ENCODE measurements at regions not wholly inside any gene's neighbourhood (a gene's known extent, or its start where the extent isn't known, plus 50 kb on each side); places are given as distances from the start of the nearest gene placed in this dataset.
"Not testable (repeated sequence)": the region's sequence is repeated elsewhere in the genome, so short reads cannot be mapped to it uniquely, and the experiment has no call there.

- TF ChIP-seq, protein P1, sequence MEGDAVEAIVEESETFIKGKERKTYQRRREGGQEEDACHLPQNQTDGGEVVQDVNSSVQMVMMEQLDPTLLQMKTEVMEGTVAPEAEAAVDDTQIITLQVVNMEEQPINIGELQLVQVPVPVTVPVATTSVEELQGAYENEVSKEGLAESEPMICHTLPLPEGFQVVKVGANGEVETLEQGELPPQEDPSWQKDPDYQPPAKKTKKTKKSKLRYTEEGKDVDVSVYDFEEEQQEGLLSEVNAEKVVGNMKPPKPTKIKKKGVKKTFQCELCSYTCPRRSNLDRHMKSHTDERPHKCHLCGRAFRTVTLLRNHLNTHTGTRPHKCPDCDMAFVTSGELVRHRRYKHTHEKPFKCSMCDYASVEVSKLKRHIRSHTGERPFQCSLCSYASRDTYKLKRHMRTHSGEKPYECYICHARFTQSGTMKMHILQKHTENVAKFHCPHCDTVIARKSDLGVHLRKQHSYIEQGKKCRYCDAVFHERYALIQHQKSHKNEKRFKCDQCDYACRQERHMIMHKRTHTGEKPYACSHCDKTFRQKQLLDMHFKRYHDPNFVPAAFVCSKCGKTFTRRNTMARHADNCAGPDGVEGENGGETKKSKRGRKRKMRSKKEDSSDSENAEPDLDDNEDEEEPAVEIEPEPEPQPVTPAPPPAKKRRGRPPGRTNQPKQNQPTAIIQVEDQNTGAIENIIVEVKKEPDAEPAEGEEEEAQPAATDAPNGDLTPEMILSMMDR (IDR thresholded peaks at IDR 0.05; ENCODE audit: unreplicated experiment in 3 of 3), result no peak
Observed at GRCh38 chr6:49233483-49233882, 229.6 kb downstream of the MMUT start.

DNA sequence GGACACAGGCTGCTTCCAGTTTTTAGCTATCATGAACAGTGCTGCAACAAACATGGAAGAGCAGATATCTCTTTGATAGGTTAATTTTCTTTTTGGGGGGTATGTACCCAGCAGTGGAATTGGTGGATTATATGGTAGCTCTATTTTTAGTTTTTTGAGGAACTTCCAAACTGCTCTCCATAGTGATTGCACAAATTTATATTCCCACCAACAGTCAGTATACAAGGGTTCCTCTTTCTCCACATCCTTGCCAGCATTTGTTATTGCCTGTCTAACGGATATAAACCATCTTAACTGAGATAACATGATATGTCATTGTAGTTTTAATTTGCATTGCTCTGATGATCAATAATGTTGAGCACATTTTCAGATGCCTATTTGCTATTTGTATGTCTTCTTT lies 237.6 kb downstream of the MMUT start:
- Mint-ChIP-seq H3K27me3 (ENCODE audit: low read depth) (no peaks in the 10 kb centered on the region), H3K4me1 (no peaks in the 10 kb centered on the region), H3K36me3 (ENCODE audit: low read depth) (no peaks in the 10 kb centered on the region), H3K9me3 (peaks cover 16% of the 10 kb centered on the region), H3K27ac (no peak overlapping the region), H3K4me3 (no peak overlapping the region)
- TF ChIP-seq, protein P1 (IDR thresholded peaks at IDR 0.05; ENCODE audit: unreplicated experiment in 3 of 3), result no peak

More at GRCh38 chr6:49233483-49233882, 229.6 kb downstream of the MMUT start:
- no peaks in the 10 kb centered on the region for H3K36me3 Mint-ChIP-seq (ENCODE audit: low read depth)
- no peaks in the 10 kb centered on the region for H3K27me3 Mint-ChIP-seq (ENCODE audit: low read depth)
- peaks cover 12% of the 10 kb centered on the region for H3K9me3 Mint-ChIP-seq
- H3K27ac Mint-ChIP-seq, result no peak overlapping the region
- H3K4me1 Mint-ChIP-seq, result no peaks in the 10 kb centered on the region
- H3K4me3 Mint-ChIP-seq, result no peak overlapping the region

- H3K27me3 Mint-ChIP-seq (ENCODE audit: low read depth), result no peaks in the 10 kb centered on the region
- peaks cover 5% of the 10 kb centered on the region for H3K9me3 Mint-ChIP-seq
- no peaks in the 10 kb centered on the region for H3K4me1 Mint-ChIP-seq
- H3K4me3 Mint-ChIP-seq, result no peak overlapping the region
- TF ChIP-seq, protein P1 (IDR thresholded peaks at IDR 0.05; ENCODE audit: unreplicated experiment in 3 of 3), result no peak
- no peaks in the 10 kb centered on the region for H3K36me3 Mint-ChIP-seq (ENCODE audit: low read depth)
- no peak overlapping the region for H3K27ac Mint-ChIP-seq
Observed at GRCh38 chr6:49220293-49220692, 242.8 kb downstream of the MMUT start.

DNA sequence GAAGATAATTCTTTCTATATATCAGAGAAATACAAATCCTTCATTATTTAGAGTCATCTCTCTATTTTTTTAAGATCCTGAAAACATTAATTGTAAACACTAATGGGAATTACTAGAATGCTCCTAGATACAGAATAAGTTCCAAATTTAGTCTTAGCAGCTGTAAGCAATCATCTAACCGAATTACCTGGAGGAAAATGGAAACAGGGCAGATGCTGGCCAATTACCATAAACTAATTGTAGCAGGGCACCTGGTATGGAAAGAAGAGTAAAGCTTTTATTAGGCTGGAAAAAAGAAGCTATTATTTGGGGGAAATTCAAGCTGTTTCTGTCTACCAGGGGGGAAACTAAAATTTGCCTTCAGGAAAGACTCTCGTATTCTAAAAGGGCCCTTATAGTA lies 257.5 kb downstream of the MMUT start:
- Mint-ChIP-seq H3K4me1 (no peaks in the 10 kb centered on the region), H3K27ac (no peak overlapping the region), H3K27me3 (ENCODE audit: low read depth) (peaks cover 5% of the 10 kb centered on the region), H3K4me3 (no peak overlapping the region), H3K9me3 (peaks cover 2% of the 10 kb centered on the region), H3K36me3 (ENCODE audit: low read depth) (no peaks in the 10 kb centered on the region)
- TF ChIP-seq, protein P1 (IDR thresholded peaks at IDR 0.05; ENCODE audit: unreplicated experiment in 3 of 3), result no peak

DNA sequence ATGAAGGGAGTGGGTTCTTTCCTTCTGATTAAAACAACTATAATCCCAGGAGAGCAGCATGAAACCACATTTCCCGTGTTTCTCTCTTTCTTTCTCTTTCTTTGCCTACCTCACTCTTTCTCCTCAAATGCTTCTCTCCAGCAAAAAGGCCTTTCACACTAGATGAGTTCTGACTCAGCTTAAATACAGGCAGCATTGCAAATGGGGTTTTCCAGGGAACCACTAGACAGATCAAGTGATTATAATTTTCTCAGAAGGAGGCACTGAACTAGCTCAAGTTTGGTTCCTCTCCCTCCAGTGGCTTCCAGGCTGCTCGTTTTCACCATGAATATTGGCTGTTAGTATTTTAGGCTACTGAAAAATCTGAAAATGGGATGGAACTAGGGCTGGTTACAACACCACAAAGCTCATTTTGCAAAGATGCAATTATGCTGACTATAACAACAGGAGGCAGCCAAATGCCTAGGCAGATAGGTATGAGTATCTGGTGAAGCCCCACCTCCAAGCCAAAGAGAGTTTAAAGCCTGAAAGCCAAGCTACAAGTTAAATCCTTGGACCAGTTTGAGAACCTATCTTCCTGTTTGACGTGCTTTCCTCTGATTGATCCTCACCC lies 260.0 kb downstream of the MMUT start:
- Mint-ChIP-seq H3K4me1 (no peaks in the 10 kb centered on the region), H3K9me3 (peaks cover 2% of the 10 kb centered on the region), H3K27me3 (ENCODE audit: low read depth) (peaks cover 5% of the 10 kb centered on the region), H3K27ac (no peak overlapping the region), H3K36me3 (ENCODE audit: low read depth) (no peaks in the 10 kb centered on the region), H3K4me3 (no peak overlapping the region)
- TF ChIP-seq, protein P1 (IDR thresholded peaks at IDR 0.05; ENCODE audit: unreplicated experiment in 3 of 3), result no peak

DNA sequence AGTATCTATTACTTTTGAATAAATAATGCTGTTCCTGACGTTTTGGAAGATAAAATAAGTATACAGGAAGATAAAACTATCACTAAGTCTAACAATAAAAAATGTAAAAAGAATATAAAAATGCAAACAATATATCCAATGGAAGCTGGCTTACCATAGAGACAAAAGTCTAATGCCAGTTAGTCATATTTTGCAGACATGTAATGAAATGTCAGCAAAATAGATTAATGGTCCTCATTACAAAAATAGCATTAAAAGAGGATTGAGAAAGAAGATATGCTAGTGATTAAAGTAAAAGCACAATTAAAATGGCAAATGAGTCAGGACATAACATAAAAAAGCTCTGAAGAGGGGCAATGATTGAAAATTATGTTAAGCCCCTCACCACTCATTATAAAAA lies 265.0 kb downstream of the MMUT start:
- TF ChIP-seq, protein P1 (IDR thresholded peaks at IDR 0.05; ENCODE audit: unreplicated experiment in 3 of 3), result no peak
- Mint-ChIP-seq H3K4me1 (no peaks in the 10 kb centered on the region), H3K9me3 (no peaks in the 10 kb centered on the region), H3K4me3 (no peak overlapping the region), H3K36me3 (ENCODE audit: low read depth) (no peaks in the 10 kb centered on the region), H3K27ac (no peak overlapping the region), H3K27me3 (ENCODE audit: low read depth) (no peaks in the 10 kb centered on the region)

GRCh38 chr6:49162379-49162778 lies 300.7 kb downstream of the MMUT start:
- H3K4me3 Mint-ChIP-seq; H3K36me3 Mint-ChIP-seq (ENCODE audit: low read depth); H3K27ac Mint-ChIP-seq; H3K4me1 Mint-ChIP-seq; H3K27me3 Mint-ChIP-seq (ENCODE audit: low read depth); H3K9me3 Mint-ChIP-seq: not testable (repeated sequence)

Measured in nephron (organoid).